ENCODE measurements at regions not wholly inside any gene's neighbourhood (a gene's known extent, or its start where the extent isn't known, plus 50 kb on each side); places are given as distances from the start of the nearest gene placed in this dataset.

DNA sequence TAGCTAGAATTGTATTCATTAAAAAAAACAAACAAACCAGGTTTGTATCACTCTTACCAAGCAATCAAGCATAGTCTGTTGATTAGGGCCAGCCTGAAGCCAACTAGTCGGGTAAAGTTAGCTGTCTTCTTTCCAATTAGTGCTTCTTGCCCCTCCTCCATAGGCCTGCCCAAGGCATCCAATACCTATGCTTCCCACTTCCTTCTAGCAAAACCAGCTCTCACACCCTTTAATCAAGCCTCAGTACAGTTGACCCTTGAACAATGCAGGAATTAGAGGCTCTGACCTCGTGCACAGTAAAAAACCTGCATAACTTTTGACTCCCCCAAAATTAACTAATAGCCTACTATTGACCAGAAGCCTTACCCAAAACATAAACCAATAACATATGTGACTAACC, 119.1 kb upstream of the DTNBP1 start:
- TF ChIP-seq ELF4 (IDR thresholded peaks at IDR 0.05) (no peak), ARNT (IDR thresholded peaks at IDR 0.05) (no peak), BHLHE40 (IDR thresholded peaks at IDR 0.05; ENCODE audit: borderline replicate concordance) (no peak), FOXM1 (IDR thresholded peaks at IDR 0.05; ENCODE audit: borderline replicate concordance) (no peak), ZNF384 (IDR thresholded peaks at IDR 0.05) (no peak), L3MBTL2 (conservative IDR thresholded peaks at IDR 0.05) (no peak), SUZ12 (IDR thresholded peaks at IDR 0.05) (no peak), FOXK2 (IDR thresholded peaks at IDR 0.05) (no peak), FOXA1 (IDR thresholded peaks at IDR 0.05) (no peak), TARDBP (IDR thresholded peaks at IDR 0.05) (no peak), SP1 (IDR thresholded peaks at IDR 0.05) (no peak), CTBP1 (IDR thresholded peaks at IDR 0.05; ENCODE audit: borderline replicate concordance) (no peak)
- TF ChIP-seq, protein P1, sequence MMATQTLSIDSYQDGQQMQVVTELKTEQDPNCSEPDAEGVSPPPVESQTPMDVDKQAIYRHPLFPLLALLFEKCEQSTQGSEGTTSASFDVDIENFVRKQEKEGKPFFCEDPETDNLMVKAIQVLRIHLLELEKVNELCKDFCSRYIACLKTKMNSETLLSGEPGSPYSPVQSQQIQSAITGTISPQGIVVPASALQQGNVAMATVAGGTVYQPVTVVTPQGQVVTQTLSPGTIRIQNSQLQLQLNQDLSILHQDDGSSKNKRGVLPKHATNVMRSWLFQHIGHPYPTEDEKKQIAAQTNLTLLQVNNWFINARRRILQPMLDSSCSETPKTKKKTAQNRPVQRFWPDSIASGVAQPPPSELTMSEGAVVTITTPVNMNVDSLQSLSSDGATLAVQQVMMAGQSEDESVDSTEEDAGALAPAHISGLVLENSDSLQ (IDR thresholded peaks at IDR 0.05), result no peak

Data from HEK293T (cell line).